ENCODE measurements at regions not wholly inside any gene's neighbourhood (a gene's known extent, or its start where the extent isn't known, plus 50 kb on each side); places are given as distances from the start of the nearest gene placed in this dataset.
A peak's percentile ranks its signal among the peaks of the same experiment; 100 is the strongest.

- Histone ChIP-seq H3K27me3 (no peaks in the 10 kb centered on the region), H3K4me3 (no peak overlapping the region), H3K4me1 (no peaks in the 10 kb centered on the region), H3K27ac (no peak overlapping the region), H3K36me3 (no peaks in the 10 kb centered on the region), H3K9me3 (no peaks in the 10 kb centered on the region)
- TF ChIP-seq CTCF (IDR thresholded peaks at IDR 0.05): no peak
- no peak for DNase-seq (ENCODE audit: low spot score)
These were observed 328.5 kb downstream of the FIGN start for GRCh38 chr2:163407296-163407695.

DNA sequence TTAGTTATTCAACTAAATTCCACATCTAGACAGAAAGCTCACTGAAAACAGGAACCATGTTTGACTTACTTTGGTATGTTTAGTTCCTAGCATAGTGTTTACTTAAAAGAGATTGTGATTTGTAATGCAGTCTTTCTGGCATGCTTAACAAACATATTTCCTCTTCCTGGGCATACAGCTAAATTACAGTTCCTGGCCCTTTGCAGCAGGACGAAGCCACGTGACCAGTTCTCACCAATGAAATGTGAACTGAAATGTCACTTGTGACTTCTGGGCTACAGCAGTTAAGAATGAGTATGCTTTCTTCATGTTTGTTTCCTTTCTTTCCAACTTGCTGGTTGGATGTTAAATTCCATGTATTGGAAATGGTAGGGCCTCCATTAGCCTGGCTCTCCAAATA, 330.5 kb downstream of the FIGN start:
- no peak overlapping the region for H3K4me3 ChIP-seq
- no peaks in the 10 kb centered on the region for H3K27me3 ChIP-seq
- no peaks in the 10 kb centered on the region for H3K36me3 ChIP-seq
- TF ChIP-seq CTCF (IDR thresholded peaks at IDR 0.05): no peak
- H3K9me3 ChIP-seq: no peaks in the 10 kb centered on the region
- DNase-seq (ENCODE audit: low spot score): no peak
- no peaks in the 10 kb centered on the region for H3K4me1 ChIP-seq
- no peak overlapping the region for H3K27ac ChIP-seq

DNA sequence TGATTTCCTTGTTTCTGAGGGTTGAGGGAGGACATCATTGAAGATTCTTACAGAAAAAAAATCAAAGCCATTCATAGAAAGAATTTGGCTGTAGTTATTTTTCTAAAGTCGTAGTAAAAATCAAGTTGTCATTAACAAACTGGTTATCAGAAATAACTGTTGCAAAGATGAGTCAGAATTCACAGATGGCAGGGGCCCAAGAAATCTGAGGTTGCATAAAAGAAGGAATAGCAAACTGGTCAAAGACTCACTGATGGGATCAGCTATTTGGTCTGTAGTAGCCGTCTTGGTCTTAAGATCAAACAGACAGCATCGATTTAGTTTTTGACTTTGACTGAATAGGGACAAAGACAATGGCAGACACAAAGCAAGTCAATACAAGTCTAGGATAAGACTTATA, 334.3 kb downstream of the FIGN start:
- peak; percentile 63 for DNase-seq (ENCODE audit: low spot score)
- Histone ChIP-seq H3K27ac (no peak overlapping the region), H3K4me1 (no peaks in the 10 kb centered on the region), H3K4me3 (no peak overlapping the region), H3K27me3 (no peaks in the 10 kb centered on the region), H3K36me3 (no peaks in the 10 kb centered on the region), H3K9me3 (no peaks in the 10 kb centered on the region)
- no peak for TF ChIP-seq CTCF (IDR thresholded peaks at IDR 0.05)

DNA sequence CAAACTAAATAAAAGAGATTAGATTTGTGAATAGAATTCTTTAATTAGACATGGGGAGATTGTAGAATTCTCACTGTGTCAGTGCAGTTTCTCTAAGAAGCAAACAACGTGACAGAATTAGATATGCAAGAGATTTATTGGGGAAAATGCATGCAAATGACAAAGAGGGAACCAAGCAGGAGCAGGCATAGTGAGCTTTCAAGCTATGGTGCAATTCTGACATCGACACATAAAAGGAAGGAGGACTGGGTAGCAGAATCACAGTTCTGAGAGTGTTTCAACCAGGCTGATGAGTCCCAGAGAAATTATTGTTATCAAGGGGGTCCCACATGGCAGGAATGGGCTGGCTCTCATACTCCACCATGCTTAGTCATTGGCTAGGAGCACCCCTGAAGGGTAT, 338.4 kb downstream of the FIGN start:
- no peak for TF ChIP-seq CTCF (IDR thresholded peaks at IDR 0.05)
- H3K27me3 ChIP-seq: no peaks in the 10 kb centered on the region

DNA sequence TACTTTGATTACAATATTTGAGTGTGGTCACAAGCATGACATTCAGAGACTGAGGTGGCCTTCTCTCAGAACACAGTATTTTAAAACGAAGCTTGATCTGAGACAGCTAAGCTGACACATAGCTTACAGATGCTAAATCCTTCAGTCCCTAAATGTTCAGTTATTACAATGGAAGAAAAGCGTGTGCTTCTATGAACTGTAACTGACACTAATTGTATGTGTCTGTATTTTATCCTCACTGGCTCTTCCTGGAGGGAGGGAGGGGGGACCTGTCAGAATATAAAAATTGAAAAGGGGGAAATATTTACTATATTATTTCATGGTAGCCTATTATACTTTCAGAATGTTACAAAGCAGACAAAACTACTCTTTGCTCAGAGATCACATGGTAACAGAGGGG, 340.2 kb downstream of the FIGN start:
- Histone ChIP-seq H3K9me3 (no peaks in the 10 kb centered on the region), H3K4me1 (no peaks in the 10 kb centered on the region), H3K27ac (no peak overlapping the region), H3K27me3 (no peaks in the 10 kb centered on the region), H3K4me3 (no peak overlapping the region), H3K36me3 (no peaks in the 10 kb centered on the region)
- no peak for DNase-seq (ENCODE audit: low spot score)
- TF ChIP-seq CTCF (IDR thresholded peaks at IDR 0.05): no peak

More for the DNA sequence above, 338.4 kb downstream of the FIGN start:
- no peaks in the 10 kb centered on the region for H3K36me3 ChIP-seq
- no peak for DNase-seq (ENCODE audit: low spot score)
- no peak overlapping the region for H3K4me3 ChIP-seq
- H3K27ac ChIP-seq: no peak overlapping the region
- no peaks in the 10 kb centered on the region for H3K4me1 ChIP-seq
- no peaks in the 10 kb centered on the region for H3K9me3 ChIP-seq

DNA sequence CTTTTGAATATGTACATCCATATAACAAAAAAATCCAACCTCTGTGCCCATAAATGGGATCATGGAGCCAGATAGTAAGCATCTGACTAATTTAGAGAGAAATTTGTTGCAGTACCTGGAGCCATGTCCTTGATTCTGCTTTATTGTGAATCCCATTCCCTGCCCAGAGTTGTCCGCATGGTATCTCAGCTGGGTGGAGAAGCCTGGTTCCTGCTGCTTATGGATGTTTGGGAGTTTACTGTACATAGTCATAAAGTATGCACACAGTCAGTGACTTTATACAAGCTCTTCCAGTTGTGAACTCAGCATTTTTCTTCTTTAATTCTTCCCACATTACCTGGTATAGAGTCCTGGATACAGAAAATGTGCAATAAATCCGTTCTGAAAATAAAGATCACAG, 346.0 kb downstream of the FIGN start:
- Histone ChIP-seq H3K36me3 (no peaks in the 10 kb centered on the region), H3K4me3 (no peak overlapping the region), H3K4me1 (no peaks in the 10 kb centered on the region), H3K9me3 (no peaks in the 10 kb centered on the region), H3K27me3 (no peaks in the 10 kb centered on the region), H3K27ac (no peak overlapping the region)
- no peak for TF ChIP-seq CTCF (IDR thresholded peaks at IDR 0.05)
- DNase-seq (ENCODE audit: low spot score): no peak

Measured in right atrium auricular region (tissue), 2 donors.